ENCODE measurements at regions not wholly inside any gene's neighbourhood (a gene's known extent, or its start where the extent isn't known, plus 50 kb on each side); places are given as distances from the start of the nearest gene placed in this dataset.
"Not testable (repeated sequence)": the region's sequence is repeated elsewhere in the genome, so short reads cannot be mapped to it uniquely, and the experiment has no call there.

GRCh38 chr13:63741029-63741813, 2325.6 kb upstream of the PCDH20 start:
- TF ChIP-seq, protein P1, sequence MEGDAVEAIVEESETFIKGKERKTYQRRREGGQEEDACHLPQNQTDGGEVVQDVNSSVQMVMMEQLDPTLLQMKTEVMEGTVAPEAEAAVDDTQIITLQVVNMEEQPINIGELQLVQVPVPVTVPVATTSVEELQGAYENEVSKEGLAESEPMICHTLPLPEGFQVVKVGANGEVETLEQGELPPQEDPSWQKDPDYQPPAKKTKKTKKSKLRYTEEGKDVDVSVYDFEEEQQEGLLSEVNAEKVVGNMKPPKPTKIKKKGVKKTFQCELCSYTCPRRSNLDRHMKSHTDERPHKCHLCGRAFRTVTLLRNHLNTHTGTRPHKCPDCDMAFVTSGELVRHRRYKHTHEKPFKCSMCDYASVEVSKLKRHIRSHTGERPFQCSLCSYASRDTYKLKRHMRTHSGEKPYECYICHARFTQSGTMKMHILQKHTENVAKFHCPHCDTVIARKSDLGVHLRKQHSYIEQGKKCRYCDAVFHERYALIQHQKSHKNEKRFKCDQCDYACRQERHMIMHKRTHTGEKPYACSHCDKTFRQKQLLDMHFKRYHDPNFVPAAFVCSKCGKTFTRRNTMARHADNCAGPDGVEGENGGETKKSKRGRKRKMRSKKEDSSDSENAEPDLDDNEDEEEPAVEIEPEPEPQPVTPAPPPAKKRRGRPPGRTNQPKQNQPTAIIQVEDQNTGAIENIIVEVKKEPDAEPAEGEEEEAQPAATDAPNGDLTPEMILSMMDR (IDR thresholded peaks at IDR 0.05) = no peak
- H3K4me3 Mint-ChIP-seq (ENCODE audit: unreplicated experiment) = no peak overlapping the region
- H3K36me3 Mint-ChIP-seq (ENCODE audit: unreplicated experiment) = peaks cover 3% of the 10 kb centered on the region
- peaks cover 5% of the 10 kb centered on the region for H3K9me3 Mint-ChIP-seq (ENCODE audit: unreplicated experiment)
- H3K27ac Mint-ChIP-seq (ENCODE audit: unreplicated experiment) = no peak overlapping the region
- peak; percentile 83 for DNase-seq (ENCODE audit: extremely low spot score, unreplicated experiment)
- no peaks in the 10 kb centered on the region for H3K27me3 Mint-ChIP-seq (ENCODE audit: unreplicated experiment)
- H3K4me1 Mint-ChIP-seq (ENCODE audit: unreplicated experiment) = no peaks in the 10 kb centered on the region

- H3K9me3 Mint-ChIP-seq (ENCODE audit: unreplicated experiment); H3K27me3 Mint-ChIP-seq (ENCODE audit: unreplicated experiment); H3K4me1 Mint-ChIP-seq (ENCODE audit: unreplicated experiment); H3K4me3 Mint-ChIP-seq (ENCODE audit: unreplicated experiment); H3K27ac Mint-ChIP-seq (ENCODE audit: unreplicated experiment); H3K36me3 Mint-ChIP-seq (ENCODE audit: unreplicated experiment): not testable (repeated sequence)
- peak; percentile 69 for DNase-seq (ENCODE audit: extremely low spot score, unreplicated experiment)
These were observed 2323.6 kb upstream of the PCDH20 start for GRCh38 chr13:63739112-63739735.

- H3K4me1 Mint-ChIP-seq (ENCODE audit: unreplicated experiment) = no peaks in the 10 kb centered on the region
- no peak overlapping the region for H3K4me3 Mint-ChIP-seq (ENCODE audit: unreplicated experiment)
- DNase-seq (ENCODE audit: extremely low spot score, unreplicated experiment) = peak; percentile 83
- H3K27me3 Mint-ChIP-seq (ENCODE audit: unreplicated experiment) = no peaks in the 10 kb centered on the region
- H3K36me3 Mint-ChIP-seq (ENCODE audit: unreplicated experiment) = peaks cover 3% of the 10 kb centered on the region
- no peak overlapping the region for H3K27ac Mint-ChIP-seq (ENCODE audit: unreplicated experiment)
- peaks cover 5% of the 10 kb centered on the region for H3K9me3 Mint-ChIP-seq (ENCODE audit: unreplicated experiment)
- TF ChIP-seq, protein P1 (IDR thresholded peaks at IDR 0.05) = no peak
These were observed 2321.8 kb upstream of the PCDH20 start for GRCh38 chr13:63737418-63737817.

GRCh38 chr13:63731896-63732295, 2316.2 kb upstream of the PCDH20 start:
- no peak overlapping the region for H3K27ac Mint-ChIP-seq (ENCODE audit: unreplicated experiment)

DNA sequence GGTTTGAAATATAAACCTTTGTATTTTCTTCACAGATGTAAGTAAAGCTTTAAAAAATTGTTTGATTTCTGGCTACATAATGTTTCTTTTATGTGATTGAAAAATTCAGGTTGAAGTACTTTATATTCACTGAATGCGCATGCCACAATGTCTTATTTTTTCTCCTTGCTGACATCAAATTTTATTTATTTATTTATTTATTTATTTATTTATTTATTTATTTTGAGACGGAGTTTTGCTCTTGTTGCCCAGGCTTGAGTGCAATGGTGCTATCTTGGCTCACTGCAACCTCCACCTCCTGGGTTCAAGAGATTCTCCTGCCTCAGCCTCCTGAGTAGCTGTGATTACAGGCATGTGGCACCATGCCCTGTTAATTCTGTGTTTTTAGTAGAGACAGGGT, 2296.5 kb upstream of the PCDH20 start:
- not testable (repeated sequence) for H3K4me1 Mint-ChIP-seq (ENCODE audit: unreplicated experiment); DNase-seq (ENCODE audit: extremely low spot score, unreplicated experiment); H3K4me3 Mint-ChIP-seq (ENCODE audit: unreplicated experiment); H3K27ac Mint-ChIP-seq (ENCODE audit: unreplicated experiment); H3K27me3 Mint-ChIP-seq (ENCODE audit: unreplicated experiment); H3K9me3 Mint-ChIP-seq (ENCODE audit: unreplicated experiment); H3K36me3 Mint-ChIP-seq (ENCODE audit: unreplicated experiment)

More at GRCh38 chr13:63731896-63732295, 2316.2 kb upstream of the PCDH20 start:
- TF ChIP-seq, protein P1 (IDR thresholded peaks at IDR 0.05) = no peak
- H3K9me3 Mint-ChIP-seq (ENCODE audit: unreplicated experiment) = peaks cover 3% of the 10 kb centered on the region
- no peaks in the 10 kb centered on the region for H3K4me1 Mint-ChIP-seq (ENCODE audit: unreplicated experiment)
- peaks cover 1% of the 10 kb centered on the region for H3K36me3 Mint-ChIP-seq (ENCODE audit: unreplicated experiment)
- H3K4me3 Mint-ChIP-seq (ENCODE audit: unreplicated experiment) = no peak overlapping the region
- no peaks in the 10 kb centered on the region for H3K27me3 Mint-ChIP-seq (ENCODE audit: unreplicated experiment)
- no peak for DNase-seq (ENCODE audit: extremely low spot score, unreplicated experiment)

DNA sequence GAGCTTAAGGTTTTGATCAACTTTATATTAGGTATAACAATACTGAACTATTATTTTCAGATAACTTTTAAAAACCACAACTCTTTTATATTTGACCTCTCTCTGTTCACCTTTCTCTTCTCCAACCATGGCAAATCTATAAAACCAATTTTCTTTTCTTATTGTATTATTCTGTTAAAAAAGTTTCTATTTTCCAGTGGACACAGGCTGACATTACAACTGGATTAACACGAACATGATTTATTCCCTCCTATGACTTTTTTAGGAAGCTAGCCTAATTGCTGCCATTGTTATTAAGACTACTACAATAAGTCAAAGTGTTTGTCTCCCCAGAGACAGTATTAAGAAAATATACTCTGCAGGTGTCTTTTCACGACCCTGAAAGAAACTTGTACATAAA, 2291.1 kb upstream of the PCDH20 start:
- no peak overlapping the region for H3K27ac Mint-ChIP-seq (ENCODE audit: unreplicated experiment)
- no peak overlapping the region for H3K4me3 Mint-ChIP-seq (ENCODE audit: unreplicated experiment)
- no peaks in the 10 kb centered on the region for H3K36me3 Mint-ChIP-seq (ENCODE audit: unreplicated experiment)
- DNase-seq (ENCODE audit: extremely low spot score, unreplicated experiment) = no peak
- TF ChIP-seq, protein P1 (IDR thresholded peaks at IDR 0.05) = no peak
- H3K4me1 Mint-ChIP-seq (ENCODE audit: unreplicated experiment) = peaks cover 15% of the 10 kb centered on the region
- H3K9me3 Mint-ChIP-seq (ENCODE audit: unreplicated experiment) = no peaks in the 10 kb centered on the region
- H3K27me3 Mint-ChIP-seq (ENCODE audit: unreplicated experiment) = no peaks in the 10 kb centered on the region
